BJ (cell line): ENCODE measurements at regions not wholly inside any gene's neighbourhood (a gene's known extent, or its start where the extent isn't known, plus 50 kb on each side); places are given as distances from the start of the nearest gene placed in this dataset.

Experiments used
- CTCF ChIA-PET: fragments of 350-600 bp; formaldehyde crosslinking; extraction: SDS; loops from one replicate; lab custom pipeline; 2021; ENCODE audit warnings: antibody characterized with exemption, inconsistent platforms; lab: Yijun Ruan, JAX
- POLR2A ChIA-PET: fragments of 300-600 bp; sonication (Branson Sonifier 250); formaldehyde crosslinking; extraction: SDS; loops from one replicate; lab custom pipeline; 2021; ENCODE audit warnings: antibody characterized with exemption; lab: Charles Lee
- DNase-seq: peaks from one replicate; pipeline ENCODE4 v3.0.0-alpha.2; 2011; ENCODE audit warnings: low read depth
- H3K27me3 ChIP-seq: 2 replicates; pipeline ENCODE4 v1.6.0; 2011; ENCODE audit warnings: low read length; ENCODE audit not compliant: control insufficient read depth, insufficient read depth
- H3K36me3 ChIP-seq: 2 replicates; pipeline ENCODE4 v1.5.1; 2011; ENCODE audit warnings: low read length; ENCODE audit not compliant: control insufficient read depth, insufficient read depth
- H3K4me3 ChIP-seq: 2 replicates; pipeline ENCODE4 v1.5.1; 2011; ENCODE audit warnings: low read depth, mild to moderate bottlenecking, control low read depth, low read length
- CTCF ChIP-seq: IDR thresholded peaks from 2 replicates; pipeline ENCODE4 v1.5.1; 2011; ENCODE audit warnings: low read depth, mild to moderate bottlenecking, control low read depth, inconsistent platforms, low read length, moderate library complexity; ENCODE audit not compliant: insufficient read depth

GRCh38 chr15:97081666-97082226 lies 751.2 kb downstream of the NR2F2 start:
- ChIA-PET POLR2A (no interaction called here), CTCF (no interaction called here)
- DNase-seq, result no peak
- no peak overlapping the region for H3K4me3 ChIP-seq
- no peak for TF ChIP-seq CTCF
- H3K36me3 ChIP-seq, result no peaks in the 10 kb centered on the region
- no peaks in the 10 kb centered on the region for H3K27me3 ChIP-seq

GRCh38 chr15:97082830-97083229 lies 752.3 kb downstream of the NR2F2 start:
- POLR2A ChIA-PET, result no interaction called here

GRCh38 chr15:97084650-97085049 lies 754.1 kb downstream of the NR2F2 start:
- H3K36me3 ChIP-seq, result no peaks in the 10 kb centered on the region
- H3K27me3 ChIP-seq, result no peaks in the 10 kb centered on the region
- H3K4me3 ChIP-seq, result no peak overlapping the region
- ChIA-PET CTCF (no interaction called here), POLR2A (no interaction called here)
- DNase-seq, result no peak
- no peak for TF ChIP-seq CTCF

More at GRCh38 chr15:97082830-97083229, 752.3 kb downstream of the NR2F2 start:
- Histone ChIP-seq H3K27me3 (no peaks in the 10 kb centered on the region), H3K4me3 (no peak overlapping the region), H3K36me3 (no peaks in the 10 kb centered on the region)
- DNase-seq, result no peak
- TF ChIP-seq CTCF, result no peak
- CTCF ChIA-PET, result no interaction called here

GRCh38 chr15:97085731-97086130 lies 755.2 kb downstream of the NR2F2 start:
- no peak for DNase-seq

GRCh38 chr15:97087006-97087741 lies 756.7 kb downstream of the NR2F2 start:
- DNase-seq, result no peak
- H3K4me3 ChIP-seq, result no peak overlapping the region
- ChIA-PET POLR2A (no interaction called here), CTCF (no interaction called here)
- no peaks in the 10 kb centered on the region for H3K36me3 ChIP-seq
- no peaks in the 10 kb centered on the region for H3K27me3 ChIP-seq
- TF ChIP-seq CTCF, result no peak

More at GRCh38 chr15:97085731-97086130, 755.2 kb downstream of the NR2F2 start:
- no peak for TF ChIP-seq CTCF
- ChIA-PET POLR2A (no interaction called here), CTCF (interaction anchor here (0.6 kb wide), 1 partner anchor 22 kb away, joined by 3 read pairs; no protein-coding TSS in a partner anchor)
- no peaks in the 10 kb centered on the region for H3K36me3 ChIP-seq
- no peaks in the 10 kb centered on the region for H3K27me3 ChIP-seq
- H3K4me3 ChIP-seq, result no peak overlapping the region
